ENCODE measurements at regions not wholly inside any gene's neighbourhood (a gene's known extent, or its start where the extent isn't known, plus 50 kb on each side); places are given as distances from the start of the nearest gene placed in this dataset.
"Not testable (repeated sequence)": the region's sequence is repeated elsewhere in the genome, so short reads cannot be mapped to it uniquely, and the experiment has no call there.

DNA sequence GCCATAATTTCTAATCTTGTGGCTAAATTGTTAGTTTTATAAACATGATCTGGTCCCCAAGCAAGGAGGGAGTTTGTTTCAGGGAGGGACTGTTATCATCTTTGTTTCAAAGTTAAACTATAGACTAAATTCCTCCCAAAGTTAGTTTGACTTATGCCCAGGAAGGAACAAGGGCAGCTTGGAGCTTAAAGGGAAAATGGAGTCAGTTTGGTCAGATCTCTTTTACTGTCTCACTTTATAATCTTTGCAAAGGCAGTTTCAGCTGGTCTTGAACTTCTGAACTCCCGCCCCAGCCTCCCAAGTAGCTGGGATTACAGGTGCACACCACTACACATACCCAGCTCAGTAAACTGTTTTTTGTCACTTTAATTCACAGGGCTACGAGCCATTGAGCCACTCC lies 214.7 kb downstream of the ZNF674 start:
- DNase-seq (ENCODE audit: low spot score): no peak
- Histone ChIP-seq H3K4me3 (no peak overlapping the region), H3K27ac (no peak overlapping the region)
- TF ChIP-seq, protein P1, sequence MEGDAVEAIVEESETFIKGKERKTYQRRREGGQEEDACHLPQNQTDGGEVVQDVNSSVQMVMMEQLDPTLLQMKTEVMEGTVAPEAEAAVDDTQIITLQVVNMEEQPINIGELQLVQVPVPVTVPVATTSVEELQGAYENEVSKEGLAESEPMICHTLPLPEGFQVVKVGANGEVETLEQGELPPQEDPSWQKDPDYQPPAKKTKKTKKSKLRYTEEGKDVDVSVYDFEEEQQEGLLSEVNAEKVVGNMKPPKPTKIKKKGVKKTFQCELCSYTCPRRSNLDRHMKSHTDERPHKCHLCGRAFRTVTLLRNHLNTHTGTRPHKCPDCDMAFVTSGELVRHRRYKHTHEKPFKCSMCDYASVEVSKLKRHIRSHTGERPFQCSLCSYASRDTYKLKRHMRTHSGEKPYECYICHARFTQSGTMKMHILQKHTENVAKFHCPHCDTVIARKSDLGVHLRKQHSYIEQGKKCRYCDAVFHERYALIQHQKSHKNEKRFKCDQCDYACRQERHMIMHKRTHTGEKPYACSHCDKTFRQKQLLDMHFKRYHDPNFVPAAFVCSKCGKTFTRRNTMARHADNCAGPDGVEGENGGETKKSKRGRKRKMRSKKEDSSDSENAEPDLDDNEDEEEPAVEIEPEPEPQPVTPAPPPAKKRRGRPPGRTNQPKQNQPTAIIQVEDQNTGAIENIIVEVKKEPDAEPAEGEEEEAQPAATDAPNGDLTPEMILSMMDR (IDR thresholded peaks at IDR 0.05): no peak

DNA sequence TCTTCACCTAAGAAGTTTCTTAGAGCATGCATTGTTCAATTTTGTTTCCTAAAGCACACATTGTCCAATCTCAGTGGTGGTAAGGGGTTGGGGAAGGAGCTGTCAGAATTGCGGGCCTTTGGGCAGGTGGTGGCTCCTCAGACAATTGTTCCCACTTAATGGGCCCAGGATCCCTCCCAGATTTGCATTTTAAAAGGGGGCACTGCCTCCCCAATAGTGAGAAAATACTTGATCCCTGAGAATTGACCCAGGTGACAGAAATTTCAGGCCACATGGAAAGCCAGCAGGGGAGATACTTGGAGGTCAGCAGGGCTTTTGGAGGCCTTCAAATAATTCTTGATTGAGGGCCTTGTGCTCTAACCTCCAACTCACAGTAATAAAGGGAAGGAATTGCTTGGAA lies 217.1 kb downstream of the ZNF674 start:
- no peak for DNase-seq (ENCODE audit: low spot score)
- peak overlapping the region in 1 of 2 donors; percentile 80 for H3K27ac ChIP-seq
- TF ChIP-seq, protein P1 (IDR thresholded peaks at IDR 0.05): no peak
- H3K4me3 ChIP-seq: no peak overlapping the region

DNA sequence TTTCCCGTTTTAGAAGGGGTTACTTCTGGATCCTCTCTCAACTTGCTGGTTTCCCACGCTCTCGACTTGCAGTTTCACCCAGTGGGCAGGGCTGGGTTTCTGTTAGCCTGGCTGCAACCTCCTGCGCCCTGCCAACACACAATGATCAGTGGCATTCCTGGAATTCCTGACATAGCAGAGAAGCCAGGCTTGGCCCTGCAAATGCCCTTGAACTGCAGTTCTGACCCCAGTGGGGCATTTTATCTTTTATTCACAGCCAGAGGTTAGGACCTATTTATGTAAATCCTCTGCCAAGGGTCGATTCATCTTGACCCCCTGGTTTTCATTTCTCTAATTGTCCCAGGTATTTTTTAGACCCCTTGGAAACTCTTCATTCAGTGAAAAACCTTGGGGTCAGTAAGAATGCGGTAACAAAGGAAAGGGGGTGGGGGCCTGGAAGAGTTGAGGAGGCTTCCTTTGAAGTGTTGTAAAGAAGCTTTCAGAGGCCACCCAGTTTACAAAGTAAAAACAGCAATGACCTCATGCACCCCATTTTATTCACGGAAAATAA lies 217.6 kb downstream of the ZNF674 start:
- DNase-seq (ENCODE audit: low spot score): no peak
- H3K27ac ChIP-seq: peak overlapping the region in 1 of 2 donors; percentile 80

DNA sequence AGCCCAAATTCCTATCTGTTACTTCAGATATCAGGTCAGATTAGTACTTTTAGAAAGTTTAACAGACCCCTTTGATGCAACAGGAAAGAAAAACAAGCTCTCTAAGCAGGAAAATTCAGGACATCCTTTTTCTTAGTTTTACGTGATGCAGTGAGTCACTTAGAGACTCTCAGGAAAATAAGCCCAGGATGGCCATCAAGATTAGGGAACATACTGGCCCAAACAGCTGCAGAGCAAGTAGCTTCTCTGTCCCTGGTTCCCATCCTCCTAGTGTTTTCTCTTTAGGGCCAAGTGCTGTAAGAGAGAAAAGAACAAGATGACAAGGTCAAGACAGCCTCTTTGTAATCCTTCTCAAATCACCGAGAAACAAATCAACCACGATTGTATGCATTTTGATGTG lies 219.1 kb downstream of the ZNF674 start:
- H3K4me3 ChIP-seq: no peak overlapping the region
- no peak for DNase-seq (ENCODE audit: low spot score)
- TF ChIP-seq, protein P1 (IDR thresholded peaks at IDR 0.05): no peak
- peak overlapping the region; percentile 66 to 80 for H3K27ac ChIP-seq

More for the DNA sequence above, 217.6 kb downstream of the ZNF674 start:
- peak overlapping the region; percentile 28 for H3K4me3 ChIP-seq
- TF ChIP-seq, protein P1 (IDR thresholded peaks at IDR 0.05): no peak

DNA sequence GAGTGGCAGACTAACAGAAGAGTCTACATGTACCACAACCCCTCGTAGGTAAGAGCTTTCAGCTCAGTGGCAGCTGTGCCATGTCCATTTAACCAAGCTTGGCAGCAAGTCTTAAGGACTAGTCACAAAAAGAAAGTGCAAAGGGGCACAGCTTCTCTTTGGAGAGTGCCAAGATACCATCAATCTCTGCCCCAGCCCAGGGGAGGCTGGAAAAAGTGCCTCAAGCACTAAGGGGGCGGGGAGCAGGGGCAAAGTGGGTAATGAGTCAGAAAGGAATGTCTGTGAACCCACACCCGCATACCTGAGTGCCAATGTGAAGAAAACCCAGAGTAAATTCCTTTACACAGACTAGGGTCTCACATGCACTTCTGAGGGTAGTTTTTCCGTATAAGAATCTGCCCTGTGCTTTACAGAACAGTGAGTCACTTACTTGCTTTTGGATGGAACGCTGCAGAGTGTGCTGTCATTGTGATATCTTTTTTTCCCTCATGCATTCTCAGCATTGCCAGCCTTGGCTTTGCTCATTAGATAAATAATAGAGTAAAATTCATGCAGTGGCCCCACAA lies 219.8 kb downstream of the ZNF674 start:
- Histone ChIP-seq H3K4me3 (no peak overlapping the region), H3K27ac (peak overlapping the region; percentile 66 to 80)
- DNase-seq (ENCODE audit: low spot score): no peak
- TF ChIP-seq, protein P1 (IDR thresholded peaks at IDR 0.05): no peak

DNA sequence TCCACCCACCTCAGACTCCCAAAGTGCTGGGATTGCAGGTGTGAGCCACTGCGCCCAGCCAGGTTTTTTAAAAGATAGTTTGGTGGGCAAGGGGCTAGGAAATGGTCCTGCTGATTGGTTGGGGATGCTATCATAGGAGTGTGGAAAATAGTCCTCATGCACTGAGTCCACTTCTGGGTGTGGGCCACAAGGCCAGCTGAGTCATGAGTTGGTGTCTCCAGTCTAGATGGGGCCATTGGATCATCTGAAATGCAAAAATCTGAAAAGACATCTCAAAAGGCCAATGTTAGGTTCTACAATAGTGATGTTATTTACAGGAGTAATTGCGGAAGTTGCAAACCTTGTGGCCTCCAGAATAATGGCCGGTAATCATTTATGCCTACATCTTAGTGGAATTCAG lies 221.1 kb downstream of the ZNF674 start:
- TF ChIP-seq, protein P1 (IDR thresholded peaks at IDR 0.05): no peak
- Histone ChIP-seq H3K4me3 (no peak overlapping the region), H3K27ac (no peak overlapping the region)
- DNase-seq (ENCODE audit: low spot score): no peak

DNA sequence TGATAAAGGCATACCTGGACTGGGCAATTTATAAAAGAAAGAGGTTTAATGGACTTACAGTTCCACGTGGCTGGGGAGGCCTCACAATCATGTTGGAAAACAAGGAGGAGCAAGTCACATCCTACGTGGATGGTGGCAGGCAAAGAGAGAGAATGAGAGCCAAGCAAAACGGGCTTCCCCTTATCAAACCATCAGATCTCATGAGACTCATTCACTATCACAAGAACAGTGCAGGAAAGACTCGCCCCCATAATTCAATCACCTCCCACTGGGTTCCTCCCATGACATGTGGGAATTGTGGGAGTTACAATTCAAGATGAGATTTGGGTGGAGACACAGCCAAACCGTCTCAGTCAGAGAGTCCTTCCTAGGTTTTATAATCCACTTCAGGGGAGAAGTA lies 222.3 kb downstream of the ZNF674 start:
- DNase-seq (ENCODE audit: low spot score); H3K27ac ChIP-seq; H3K4me3 ChIP-seq: not testable (repeated sequence)

All from coronary artery (tissue), 2 donors.